BE2C (cell line): ENCODE measurements at regions not wholly inside any gene's neighbourhood (a gene's known extent, or its start where the extent isn't known, plus 50 kb on each side); places are given as distances from the start of the nearest gene placed in this dataset.

ENCODE experiments used
- DNase-seq: peaks from one replicate; pipeline ENCODE4 v3.0.0-alpha.2; 2020
- H3K27me3 ChIP-seq: fragments of 250-450 bp; sonication (Bioruptor Pico); 2 replicates; pipeline ENCODE4 v1.5.1; 2020; ENCODE audit warnings: mild to moderate bottlenecking
- H3K36me3 ChIP-seq: fragments of 250-450 bp; sonication (Bioruptor Pico); 2 replicates; pipeline ENCODE4 v1.5.1; 2020; ENCODE audit warnings: mild to moderate bottlenecking
- H3K4me1 ChIP-seq: fragments of 250-450 bp; sonication (Bioruptor Pico); 2 replicates; pipeline ENCODE4 v1.5.1; 2020
- H3K4me3 ChIP-seq: 2 replicates; pipeline ENCODE4 v1.5.1; 2011; ENCODE audit warnings: low read depth, low read length
- H3K9me3 ChIP-seq: fragments of 250-450 bp; sonication (Bioruptor Pico); 2 replicates; pipeline ENCODE4 v1.5.1; 2020
- TF ChIP-seq, protein P1 (sequence below): IDR thresholded peaks from 2 replicates; pipeline ENCODE4 v1.5.1; 2012; ENCODE audit warnings: mild to moderate bottlenecking, low read depth, low read length

DNA sequence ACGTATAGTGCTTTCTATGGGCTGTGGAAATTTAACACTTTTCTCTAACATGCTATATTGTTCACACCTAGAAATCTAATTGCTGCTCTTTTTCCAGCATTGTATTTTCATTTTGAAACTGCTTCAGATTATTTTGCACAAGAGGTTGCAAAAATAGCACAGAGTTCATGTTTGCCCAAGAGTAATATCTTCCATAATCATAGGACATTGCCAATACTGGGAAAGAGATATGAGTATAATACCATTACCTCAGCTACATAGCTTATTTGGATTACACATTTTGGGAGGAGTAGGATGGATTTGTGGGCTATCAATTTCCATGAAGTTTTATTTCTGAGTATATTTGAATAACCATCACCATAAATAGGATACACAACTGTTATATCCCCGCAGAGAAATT, 717.1 kb downstream of the CDH9 start:
- no peak for DNase-seq

DNA sequence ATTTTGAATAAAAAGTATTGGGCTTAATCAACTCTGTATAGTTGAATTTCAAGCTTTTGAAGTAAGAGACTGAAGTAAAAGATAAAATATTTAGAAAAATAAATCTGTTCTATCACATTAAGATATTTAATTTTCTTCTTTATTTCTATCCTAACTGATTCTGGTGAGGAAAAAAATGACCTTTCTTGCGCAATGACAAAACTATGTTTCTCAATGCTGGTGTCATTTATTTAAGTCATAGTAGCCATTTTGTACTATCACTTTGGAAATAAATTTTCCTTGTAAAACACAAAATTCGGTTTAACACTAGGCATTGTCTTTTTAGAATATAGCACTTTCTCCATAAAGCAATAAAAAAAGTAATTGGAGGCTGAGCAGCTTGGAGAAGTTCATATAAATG, 728.0 kb downstream of the CDH9 start:
- H3K4me1 ChIP-seq = no peaks in the 10 kb centered on the region
- DNase-seq = no peak

More for the DNA sequence above, 717.1 kb downstream of the CDH9 start:
- Histone ChIP-seq H3K36me3 (no peaks in the 10 kb centered on the region), H3K4me3 (no peak overlapping the region), H3K4me1 (peaks cover 5% of the 10 kb centered on the region; the same call in 1 of the 2 replicates), H3K9me3 (no peaks in the 10 kb centered on the region), H3K27me3 (no peaks in the 10 kb centered on the region)
- TF ChIP-seq, protein P1, sequence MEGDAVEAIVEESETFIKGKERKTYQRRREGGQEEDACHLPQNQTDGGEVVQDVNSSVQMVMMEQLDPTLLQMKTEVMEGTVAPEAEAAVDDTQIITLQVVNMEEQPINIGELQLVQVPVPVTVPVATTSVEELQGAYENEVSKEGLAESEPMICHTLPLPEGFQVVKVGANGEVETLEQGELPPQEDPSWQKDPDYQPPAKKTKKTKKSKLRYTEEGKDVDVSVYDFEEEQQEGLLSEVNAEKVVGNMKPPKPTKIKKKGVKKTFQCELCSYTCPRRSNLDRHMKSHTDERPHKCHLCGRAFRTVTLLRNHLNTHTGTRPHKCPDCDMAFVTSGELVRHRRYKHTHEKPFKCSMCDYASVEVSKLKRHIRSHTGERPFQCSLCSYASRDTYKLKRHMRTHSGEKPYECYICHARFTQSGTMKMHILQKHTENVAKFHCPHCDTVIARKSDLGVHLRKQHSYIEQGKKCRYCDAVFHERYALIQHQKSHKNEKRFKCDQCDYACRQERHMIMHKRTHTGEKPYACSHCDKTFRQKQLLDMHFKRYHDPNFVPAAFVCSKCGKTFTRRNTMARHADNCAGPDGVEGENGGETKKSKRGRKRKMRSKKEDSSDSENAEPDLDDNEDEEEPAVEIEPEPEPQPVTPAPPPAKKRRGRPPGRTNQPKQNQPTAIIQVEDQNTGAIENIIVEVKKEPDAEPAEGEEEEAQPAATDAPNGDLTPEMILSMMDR = no peak

DNA sequence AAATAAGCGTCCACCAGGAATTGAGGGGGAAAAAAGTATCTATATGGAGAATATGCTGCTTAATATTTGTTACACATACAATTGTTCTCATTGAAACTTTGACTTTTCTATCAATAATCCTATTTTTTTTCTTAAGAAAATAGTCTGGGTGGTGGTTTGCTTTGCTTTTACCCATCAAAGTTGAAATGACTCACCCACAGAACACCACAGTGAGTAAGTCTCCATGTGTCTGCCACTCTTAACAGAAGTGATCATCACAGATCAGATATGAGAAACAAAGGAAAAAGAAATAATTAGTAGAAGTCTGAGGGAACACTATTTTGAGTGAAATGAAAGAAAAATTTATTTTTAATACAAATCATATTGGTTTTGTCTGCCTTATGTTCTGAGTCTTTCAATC, 742.8 kb downstream of the CDH9 start:
- Histone ChIP-seq H3K4me1 (no peaks in the 10 kb centered on the region; the same call in 1 of the 2 replicates), H3K9me3 (no peaks in the 10 kb centered on the region), H3K4me3 (no peak overlapping the region), H3K36me3 (no peaks in the 10 kb centered on the region), H3K27me3 (no peaks in the 10 kb centered on the region)
- TF ChIP-seq, protein P1 = no peak
- no peak for DNase-seq

More for the DNA sequence above, 728.0 kb downstream of the CDH9 start:
- no peaks in the 10 kb centered on the region for H3K27me3 ChIP-seq
- H3K4me3 ChIP-seq = no peak overlapping the region
- H3K36me3 ChIP-seq = no peaks in the 10 kb centered on the region
- H3K9me3 ChIP-seq = no peaks in the 10 kb centered on the region
- TF ChIP-seq, protein P1 = no peak

DNA sequence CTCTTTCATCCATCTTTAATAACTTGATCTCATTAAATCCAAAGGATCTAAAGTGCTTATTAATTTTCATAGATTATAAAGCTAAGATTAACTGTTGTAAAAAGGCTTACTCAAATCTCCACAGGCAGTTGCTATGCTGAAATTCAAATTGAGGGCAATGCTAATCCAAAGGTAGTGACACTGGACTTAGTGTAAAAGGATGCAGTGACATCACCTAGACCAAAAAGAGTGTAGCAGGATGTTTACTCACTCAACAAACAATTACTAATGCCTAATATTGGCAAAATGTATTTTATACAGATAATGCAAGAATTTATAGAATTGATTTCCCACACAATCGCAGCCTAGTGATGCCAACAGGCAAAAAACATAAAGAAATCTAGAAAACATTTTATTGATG, 756.2 kb downstream of the CDH9 start:
- no peak for DNase-seq
- Histone ChIP-seq H3K9me3 (no peaks in the 10 kb centered on the region; the same call in 1 of the 2 replicates), H3K36me3 (no peaks in the 10 kb centered on the region), H3K27me3 (no peaks in the 10 kb centered on the region), H3K4me3 (no peak overlapping the region), H3K4me1 (peaks cover 8% of the 10 kb centered on the region)
- TF ChIP-seq, protein P1 = no peak

DNA sequence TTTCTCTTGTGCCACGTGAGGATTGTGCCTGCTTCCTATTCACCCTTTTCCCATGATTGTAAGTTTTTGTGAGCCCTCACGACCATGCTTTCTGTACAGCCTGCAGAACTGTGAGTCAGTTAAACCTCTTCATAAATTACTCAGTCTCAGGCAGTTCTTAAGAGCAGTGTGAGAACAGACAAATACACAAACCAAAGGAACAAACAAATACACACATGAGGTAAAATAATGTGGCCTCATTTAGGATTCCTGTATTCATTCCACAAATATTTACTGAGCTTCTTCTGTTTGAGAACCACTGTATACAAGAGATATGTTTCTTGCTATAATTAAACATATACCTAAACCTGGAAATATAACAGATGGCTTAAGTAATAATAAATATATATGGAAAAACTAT, 760.3 kb downstream of the CDH9 start:
- no peaks in the 10 kb centered on the region for H3K27me3 ChIP-seq
- no peaks in the 10 kb centered on the region for H3K36me3 ChIP-seq
- no peak for DNase-seq
- TF ChIP-seq, protein P1 = no peak
- no peaks in the 10 kb centered on the region; the same call in 1 of the 2 replicates for H3K9me3 ChIP-seq
- peaks cover 19% of the 10 kb centered on the region for H3K4me1 ChIP-seq
- H3K4me3 ChIP-seq = no peak overlapping the region

DNA sequence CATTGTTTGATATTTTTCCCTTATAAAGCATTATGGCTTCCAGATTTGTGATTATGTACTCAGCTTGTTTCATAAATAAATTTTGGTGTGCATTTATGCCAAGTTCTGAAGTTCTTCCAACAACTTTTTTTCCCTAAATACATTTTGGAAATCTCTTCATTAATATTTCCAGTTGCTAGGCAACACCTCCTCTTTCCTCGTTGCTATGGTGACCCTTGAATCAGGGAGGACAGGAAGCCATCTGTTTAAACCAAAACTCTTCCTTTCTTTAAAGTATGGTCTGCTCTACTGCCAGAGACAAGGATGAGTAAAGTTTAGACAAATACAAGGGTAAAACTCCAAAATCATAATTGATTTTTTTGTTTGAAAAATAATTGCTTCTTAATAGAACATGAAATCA, 779.3 kb downstream of the CDH9 start:
- no peak overlapping the region for H3K4me3 ChIP-seq
- no peaks in the 10 kb centered on the region for H3K27me3 ChIP-seq
- no peaks in the 10 kb centered on the region for H3K9me3 ChIP-seq
- no peak for DNase-seq
- TF ChIP-seq, protein P1 = no peak
- H3K36me3 ChIP-seq = no peaks in the 10 kb centered on the region
- no peaks in the 10 kb centered on the region for H3K4me1 ChIP-seq
